ENCODE measurements at regions not wholly inside any gene's neighbourhood (a gene's known extent, or its start where the extent isn't known, plus 50 kb on each side); places are given as distances from the start of the nearest gene placed in this dataset.

GRCh38 chr7:41378156-41378555, 324.7 kb downstream of the INHBA start:
- Mint-ChIP-seq H3K27ac (no peak overlapping the region), H3K36me3 (no peaks in the 10 kb centered on the region), H3K4me3 (no peak overlapping the region), H3K27me3 (no peaks in the 10 kb centered on the region), H3K4me1 (no peaks in the 10 kb centered on the region), H3K9me3 (peaks cover 2% of the 10 kb centered on the region)
- CTCF ChIA-PET: no interaction called here
- DNase-seq: no peak

- no peak for DNase-seq
- H3K4me3 Mint-ChIP-seq: no peak overlapping the region
- H3K36me3 Mint-ChIP-seq: no peaks in the 10 kb centered on the region
- no peaks in the 10 kb centered on the region for H3K4me1 Mint-ChIP-seq
- CTCF ChIA-PET: no interaction called here
- no peaks in the 10 kb centered on the region for H3K27me3 Mint-ChIP-seq
- no peaks in the 10 kb centered on the region for H3K9me3 Mint-ChIP-seq
- H3K27ac Mint-ChIP-seq: no peak overlapping the region
Measured at GRCh38 chr7:41375582-41375981, 327.3 kb downstream of the INHBA start.

- Mint-ChIP-seq H3K27me3 (no peaks in the 10 kb centered on the region), H3K36me3 (no peaks in the 10 kb centered on the region), H3K4me3 (no peak overlapping the region), H3K4me1 (no peaks in the 10 kb centered on the region), H3K9me3 (peaks cover 2% of the 10 kb centered on the region), H3K27ac (no peak overlapping the region)
- CTCF ChIA-PET: no interaction called here
- no peak for DNase-seq
Measured at GRCh38 chr7:41374150-41374848, 328.6 kb downstream of the INHBA start.

- no peak for DNase-seq
- CTCF ChIA-PET: no interaction called here
- no peak overlapping the region for H3K27ac Mint-ChIP-seq
Measured at GRCh38 chr7:41367967-41368882, 334.7 kb downstream of the INHBA start.

GRCh38 chr7:41351091-41351490, 351.8 kb downstream of the INHBA start:
- no peak for DNase-seq
- no peak overlapping the region for H3K4me3 Mint-ChIP-seq
- H3K36me3 Mint-ChIP-seq: no peaks in the 10 kb centered on the region
- CTCF ChIA-PET: no interaction called here
- no peaks in the 10 kb centered on the region for H3K27me3 Mint-ChIP-seq
- H3K4me1 Mint-ChIP-seq: no peaks in the 10 kb centered on the region
- no peak overlapping the region for H3K27ac Mint-ChIP-seq
- H3K9me3 Mint-ChIP-seq: no peaks in the 10 kb centered on the region

More at GRCh38 chr7:41367967-41368882, 334.7 kb downstream of the INHBA start:
- Mint-ChIP-seq H3K9me3 (peaks cover 19% of the 10 kb centered on the region), H3K4me3 (no peak overlapping the region), H3K36me3 (no peaks in the 10 kb centered on the region), H3K27me3 (no peaks in the 10 kb centered on the region), H3K4me1 (no peaks in the 10 kb centered on the region)

- no peaks in the 10 kb centered on the region for H3K36me3 Mint-ChIP-seq
- no peaks in the 10 kb centered on the region for H3K27me3 Mint-ChIP-seq
- CTCF ChIA-PET: no interaction called here
Measured at GRCh38 chr7:41346878-41347277, 356.0 kb downstream of the INHBA start.

GRCh38 chr7:41339913-41340676, 362.8 kb downstream of the INHBA start:
- no peak for DNase-seq
- Mint-ChIP-seq H3K27ac (no peak overlapping the region), H3K27me3 (no peaks in the 10 kb centered on the region), H3K4me3 (no peak overlapping the region), H3K36me3 (no peaks in the 10 kb centered on the region), H3K9me3 (peaks cover 10% of the 10 kb centered on the region), H3K4me1 (no peaks in the 10 kb centered on the region)
- CTCF ChIA-PET: no interaction called here

More at GRCh38 chr7:41346878-41347277, 356.0 kb downstream of the INHBA start:
- no peak for DNase-seq
- peaks cover 10% of the 10 kb centered on the region for H3K9me3 Mint-ChIP-seq
- no peaks in the 10 kb centered on the region for H3K4me1 Mint-ChIP-seq
- no peak overlapping the region for H3K27ac Mint-ChIP-seq
- no peak overlapping the region for H3K4me3 Mint-ChIP-seq

GRCh38 chr7:41336981-41337380, 365.9 kb downstream of the INHBA start:
- Mint-ChIP-seq H3K4me1 (no peaks in the 10 kb centered on the region), H3K27me3 (no peaks in the 10 kb centered on the region), H3K27ac (no peak overlapping the region), H3K4me3 (no peak overlapping the region), H3K36me3 (no peaks in the 10 kb centered on the region), H3K9me3 (no peaks in the 10 kb centered on the region)
- CTCF ChIA-PET: no interaction called here
- DNase-seq: no peak

GRCh38 chr7:41336455-41336952, 366.4 kb downstream of the INHBA start:
- no peaks in the 10 kb centered on the region for H3K9me3 Mint-ChIP-seq
- H3K27me3 Mint-ChIP-seq: no peaks in the 10 kb centered on the region
- H3K4me1 Mint-ChIP-seq: no peaks in the 10 kb centered on the region
- H3K36me3 Mint-ChIP-seq: no peaks in the 10 kb centered on the region
- H3K4me3 Mint-ChIP-seq: no peak overlapping the region
- CTCF ChIA-PET: no interaction called here
- DNase-seq: no peak
- H3K27ac Mint-ChIP-seq: no peak overlapping the region

- no peak for DNase-seq
- CTCF ChIA-PET: no interaction called here
- no peak overlapping the region for H3K4me3 Mint-ChIP-seq
Measured at GRCh38 chr7:41334071-41334862, 368.6 kb downstream of the INHBA start.

GRCh38 chr7:41333511-41333910, 369.4 kb downstream of the INHBA start:
- CTCF ChIA-PET: no interaction called here

More at GRCh38 chr7:41334071-41334862, 368.6 kb downstream of the INHBA start:
- no peaks in the 10 kb centered on the region for H3K36me3 Mint-ChIP-seq
- peaks cover 1% of the 10 kb centered on the region for H3K9me3 Mint-ChIP-seq
- no peaks in the 10 kb centered on the region for H3K4me1 Mint-ChIP-seq
- H3K27me3 Mint-ChIP-seq: no peaks in the 10 kb centered on the region
- no peak overlapping the region for H3K27ac Mint-ChIP-seq

GRCh38 chr7:41331194-41331593, 371.7 kb downstream of the INHBA start:
- DNase-seq: no peak
- H3K36me3 Mint-ChIP-seq: no peaks in the 10 kb centered on the region
- no peak overlapping the region for H3K4me3 Mint-ChIP-seq
- H3K27ac Mint-ChIP-seq: no peak overlapping the region
- H3K4me1 Mint-ChIP-seq: no peaks in the 10 kb centered on the region
- CTCF ChIA-PET: no interaction called here
- H3K27me3 Mint-ChIP-seq: no peaks in the 10 kb centered on the region
- peaks cover 2% of the 10 kb centered on the region for H3K9me3 Mint-ChIP-seq

More at GRCh38 chr7:41333511-41333910, 369.4 kb downstream of the INHBA start:
- Mint-ChIP-seq H3K4me1 (no peaks in the 10 kb centered on the region), H3K9me3 (peaks cover 2% of the 10 kb centered on the region), H3K4me3 (no peak overlapping the region), H3K36me3 (no peaks in the 10 kb centered on the region), H3K27ac (no peak overlapping the region), H3K27me3 (no peaks in the 10 kb centered on the region)
- no peak for DNase-seq

GRCh38 chr7:41328544-41328943, 374.3 kb downstream of the INHBA start:
- H3K27me3 Mint-ChIP-seq: no peaks in the 10 kb centered on the region
- H3K4me1 Mint-ChIP-seq: no peaks in the 10 kb centered on the region
- CTCF ChIA-PET: no interaction called here

GRCh38 chr7:41328131-41328530, 374.8 kb downstream of the INHBA start:
- H3K4me1 Mint-ChIP-seq: no peaks in the 10 kb centered on the region
- no peaks in the 10 kb centered on the region for H3K27me3 Mint-ChIP-seq
- CTCF ChIA-PET: no interaction called here
- H3K4me3 Mint-ChIP-seq: no peak overlapping the region
- DNase-seq: no peak
- peaks cover 2% of the 10 kb centered on the region for H3K9me3 Mint-ChIP-seq
- no peak overlapping the region for H3K27ac Mint-ChIP-seq
- no peaks in the 10 kb centered on the region for H3K36me3 Mint-ChIP-seq

More at GRCh38 chr7:41328544-41328943, 374.3 kb downstream of the INHBA start:
- DNase-seq: no peak
- Mint-ChIP-seq H3K9me3 (peaks cover 2% of the 10 kb centered on the region), H3K36me3 (no peaks in the 10 kb centered on the region), H3K4me3 (no peak overlapping the region), H3K27ac (no peak overlapping the region)
